HG02763 (cell line): ENCODE measurements at regions not wholly inside any gene's neighbourhood (a gene's known extent, or its start where the extent isn't known, plus 50 kb on each side); places are given as distances from the start of the nearest gene placed in this dataset.
"Not testable (repeated sequence)": the region's sequence is repeated elsewhere in the genome, so short reads cannot be mapped to it uniquely, and the experiment has no call there.

Source experiments
- ATAC-seq: cut with Tn5 transposase; IDR thresholded peaks from one replicate; pipeline ENCODE4 v1.9.1; 2021; ENCODE audit warnings: mild to moderate bottlenecking, moderate library complexity; ENCODE audit not compliant: unreplicated experiment

DNA sequence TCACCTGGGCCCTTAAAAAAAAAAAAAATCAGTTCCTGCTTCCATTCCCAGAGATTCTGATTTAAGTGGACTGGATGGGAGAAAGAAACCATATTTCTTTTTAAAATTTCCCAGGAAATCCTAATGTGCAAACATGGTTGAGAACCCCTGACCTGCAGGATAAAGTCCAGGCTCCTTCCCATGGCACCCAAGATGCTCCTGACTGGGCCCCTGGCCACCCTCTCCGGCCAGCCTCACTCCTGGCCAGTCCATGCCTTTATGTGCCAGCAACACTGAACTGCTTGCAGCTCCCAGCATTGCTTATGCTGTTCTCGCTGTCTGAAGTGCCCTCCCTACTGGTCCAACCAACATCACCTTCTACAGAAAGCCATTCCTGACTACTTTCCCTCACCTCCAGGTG is 93.9 kb downstream of the TEX35 start:
- no peak for ATAC-seq

DNA sequence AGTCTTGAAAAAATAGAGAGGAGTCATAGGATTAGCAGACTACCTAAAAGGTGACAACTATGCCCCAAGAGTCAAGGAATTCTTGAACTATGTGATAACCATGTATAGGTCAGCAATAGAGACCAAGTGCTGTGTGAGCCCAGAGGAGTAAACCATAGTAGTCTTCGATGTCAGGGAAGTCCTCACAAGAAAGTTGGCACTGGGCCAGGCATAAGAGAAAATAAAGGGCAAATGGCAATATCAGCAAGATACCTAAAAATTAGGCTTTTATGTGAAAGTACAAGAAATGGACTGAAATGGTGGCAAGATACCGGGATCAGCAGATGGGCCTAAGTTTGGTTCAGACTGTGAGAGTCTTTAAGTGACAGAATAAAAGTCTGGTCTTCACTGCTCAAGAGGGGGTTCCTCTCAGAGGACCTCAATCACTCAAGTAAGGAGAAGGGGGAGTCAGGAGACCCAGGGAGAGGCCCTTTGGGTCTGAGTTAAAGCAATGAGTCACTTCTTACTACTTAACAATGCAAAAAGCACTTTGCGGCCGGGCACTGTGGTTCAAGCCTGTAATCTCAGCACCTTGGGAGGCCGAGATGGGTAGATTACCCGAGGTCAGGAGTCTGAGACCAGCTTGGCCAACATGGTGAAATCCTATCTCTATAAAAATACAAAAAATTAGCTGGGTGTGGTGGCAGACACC is 95.0 kb downstream of the TEX35 start:
- peak; percentile 40 for ATAC-seq

- ATAC-seq = no peak
These were observed 96.1 kb downstream of the TEX35 start for GRCh38 chr1:178609015-178609414.

- ATAC-seq = not testable (repeated sequence)
These were observed 97.9 kb downstream of the TEX35 start for GRCh38 chr1:178610690-178611410.

DNA sequence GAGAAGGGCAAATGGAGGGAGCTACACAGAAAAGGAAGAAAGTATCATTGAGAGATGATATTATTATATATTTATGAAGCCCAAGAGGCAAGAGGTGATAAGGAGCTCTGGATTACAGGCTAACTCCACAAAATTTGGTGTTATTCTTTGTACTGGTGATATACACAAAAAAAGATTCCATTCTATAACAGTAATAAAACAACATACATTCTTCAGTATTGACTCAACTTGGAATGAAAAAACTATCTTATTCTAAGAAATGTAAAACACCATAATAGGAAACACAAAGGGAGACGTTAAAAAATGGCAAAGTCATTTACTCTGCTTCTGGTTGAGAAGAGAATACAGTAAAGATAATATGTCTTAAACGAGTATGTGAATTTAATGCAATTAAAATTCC is 99.4 kb downstream of the TEX35 start:
- ATAC-seq = no peak

- no peak for ATAC-seq
These were observed 100.5 kb downstream of the TEX35 start for GRCh38 chr1:178613271-178613945.

DNA sequence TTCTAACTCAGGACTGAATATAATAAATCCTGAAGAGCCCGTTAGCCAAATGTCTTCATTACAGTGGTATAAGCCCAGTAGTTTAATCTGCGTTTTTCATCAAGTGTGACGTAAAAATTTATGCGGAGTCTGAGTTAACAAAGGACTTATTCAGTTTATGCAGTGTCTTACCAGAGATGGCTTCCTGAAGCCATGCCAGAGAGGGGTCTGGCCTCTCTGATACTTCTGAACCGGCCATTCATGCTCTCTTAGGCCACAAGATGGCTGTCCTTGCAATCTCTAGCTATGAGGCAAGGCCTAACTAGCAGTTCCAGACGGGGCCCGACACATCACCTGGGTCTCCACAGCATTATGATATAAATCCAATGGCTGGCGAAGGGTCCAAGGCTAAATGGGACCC is 101.4 kb downstream of the TEX35 start:
- no peak for ATAC-seq

GRCh38 chr1:178619042-178619927 is 105.8 kb upstream of the RALGPS2 start:
- no peak for ATAC-seq

- ATAC-seq = no peak
These were observed 104.2 kb upstream of the RALGPS2 start for GRCh38 chr1:178620584-178621475.

GRCh38 chr1:178621822-178622221 is 103.2 kb upstream of the RALGPS2 start:
- ATAC-seq = no peak

GRCh38 chr1:178625695-178626094 is 99.3 kb upstream of the RALGPS2 start:
- no peak for ATAC-seq

DNA sequence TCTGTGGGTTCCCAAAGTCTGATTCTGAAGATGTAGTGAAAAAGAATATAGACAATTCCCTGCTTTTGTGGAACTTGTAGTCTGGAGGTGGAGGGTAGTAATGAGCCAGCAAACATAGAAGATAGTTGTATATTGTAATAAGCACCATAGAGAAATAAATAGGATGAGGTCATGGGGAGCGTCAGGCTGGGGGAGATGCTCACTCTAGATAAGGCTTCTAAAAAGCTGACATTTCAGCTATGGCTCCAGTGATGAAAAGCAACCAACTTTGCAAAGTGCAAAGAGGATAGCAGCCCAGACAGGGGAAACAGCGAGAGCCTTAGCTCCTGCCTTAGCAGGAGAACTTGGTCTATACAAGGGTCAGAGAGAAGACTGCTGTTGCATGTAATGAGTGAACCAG is 98.0 kb upstream of the RALGPS2 start:
- no peak for ATAC-seq

- no peak for ATAC-seq
These were observed 96.3 kb upstream of the RALGPS2 start for GRCh38 chr1:178628637-178629251.

GRCh38 chr1:178629252-178630154 is 95.5 kb upstream of the RALGPS2 start:
- ATAC-seq = no peak

DNA sequence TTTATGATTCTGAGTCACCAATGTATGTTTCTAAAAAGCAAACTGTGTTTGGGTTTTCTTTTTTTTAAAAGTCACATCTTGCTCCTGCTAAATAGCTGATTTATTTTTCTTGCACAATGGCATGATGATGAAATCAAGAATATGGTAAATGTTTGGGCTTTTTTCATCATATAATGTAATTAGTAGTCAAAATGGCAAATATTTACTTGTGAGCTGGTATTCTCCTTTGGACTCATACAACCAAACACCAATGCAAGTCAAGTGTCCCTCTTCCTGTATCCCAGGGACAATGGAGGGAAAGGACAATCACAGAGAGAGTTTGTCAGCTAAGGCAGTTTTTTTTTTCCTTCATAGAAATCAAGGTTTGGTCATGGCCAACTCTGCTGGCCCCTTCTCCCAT is 94.6 kb upstream of the RALGPS2 start:
- no peak for ATAC-seq

GRCh38 chr1:178632653-178633052 is 92.4 kb upstream of the RALGPS2 start:
- ATAC-seq = no peak

DNA sequence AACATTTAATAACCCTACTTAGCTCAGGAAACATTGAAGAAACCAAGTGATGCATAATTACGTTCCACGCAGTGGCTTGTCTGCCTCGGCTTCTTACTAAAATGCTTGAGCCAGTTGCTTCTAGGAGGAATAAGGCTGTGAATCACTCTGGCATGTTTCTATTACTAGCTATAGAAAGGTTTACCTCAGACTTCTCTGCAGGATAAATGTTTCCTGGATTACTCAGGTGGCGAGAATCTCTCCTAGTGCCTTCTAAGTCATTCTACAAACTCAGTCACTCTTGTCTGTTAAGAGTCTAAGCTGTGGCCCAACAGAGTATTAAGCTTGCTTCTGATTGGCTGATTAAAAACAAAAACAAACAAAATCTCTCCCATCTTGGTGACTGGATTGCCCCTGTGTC is 92.0 kb upstream of the RALGPS2 start:
- no peak for ATAC-seq

- ATAC-seq = no peak
These were observed 90.6 kb upstream of the RALGPS2 start for GRCh38 chr1:178634445-178634844.

DNA sequence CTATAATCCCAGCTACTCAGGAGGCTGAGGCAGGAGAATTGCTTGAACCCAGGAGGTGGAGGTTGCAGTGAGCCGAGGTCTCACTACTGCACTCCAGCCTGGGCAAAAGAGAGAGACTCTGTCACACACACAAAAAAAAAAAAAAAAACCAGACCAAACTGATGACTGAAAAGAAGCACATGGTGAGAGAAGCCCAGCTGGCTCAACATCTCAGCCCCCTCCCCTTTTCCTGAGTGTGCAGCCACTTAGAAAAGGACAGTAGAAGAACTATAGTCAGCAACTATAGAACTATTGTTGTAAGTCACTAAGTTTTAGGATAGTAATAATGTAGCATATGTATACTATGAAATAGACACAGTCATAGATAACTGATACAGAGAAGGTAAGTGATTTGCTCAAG is 87.2 kb upstream of the RALGPS2 start:
- ATAC-seq = no peak
